Astrocyte of the spinal cord (primary cell): ENCODE measurements at regions not wholly inside any gene's neighbourhood (a gene's known extent, or its start where the extent isn't known, plus 50 kb on each side); places are given as distances from the start of the nearest gene placed in this dataset.

Experiments used
- DNase-seq: peaks from one replicate; pipeline ENCODE4 v3.0.0; 2011; ENCODE audit warnings: low read depth, low spot score
- H3K4me3 ChIP-seq: 2 replicates; pipeline ENCODE4 v1.5.1; 2011; ENCODE audit warnings: low read depth, mild to moderate bottlenecking, low read length, moderate library complexity
- CTCF ChIP-seq: IDR thresholded peaks from 2 replicates; pipeline ENCODE4 v1.5.1; 2012; ENCODE audit warnings: low read depth, mild to moderate bottlenecking, low read length, inconsistent platforms
- in situ Hi-C: cut with HindIII; loops from 2 replicates; pipeline ENCODE4 v1.10.0; 2017; ENCODE audit warnings: low sequenced_read_pairs

GRCh38 chr6:44630125-44631028, 242.9 kb downstream of the CDC5L start:
- peak; percentile 84 for DNase-seq
- peak; percentile 83 for TF ChIP-seq CTCF
- in situ Hi-C loops = no loop called here
- H3K4me3 ChIP-seq = no peak overlapping the region

GRCh38 chr6:44631968-44632367, 244.5 kb downstream of the CDC5L start:
- in situ Hi-C loops = no loop called here
- DNase-seq = no peak
- TF ChIP-seq CTCF = no peak
- H3K4me3 ChIP-seq = no peak overlapping the region

GRCh38 chr6:44634321-44634720, 246.8 kb downstream of the CDC5L start:
- in situ Hi-C loops = no loop called here
- no peak for DNase-seq
- no peak for TF ChIP-seq CTCF
- no peak overlapping the region for H3K4me3 ChIP-seq

GRCh38 chr6:44635486-44635885, 248.0 kb downstream of the CDC5L start:
- no peak overlapping the region for H3K4me3 ChIP-seq
- no peak for TF ChIP-seq CTCF
- in situ Hi-C loops = no loop called here
- DNase-seq = no peak

GRCh38 chr6:44636561-44637248, 249.2 kb downstream of the CDC5L start:
- no peak for DNase-seq
- in situ Hi-C loops = no loop called here
- H3K4me3 ChIP-seq = no peak overlapping the region
- no peak for TF ChIP-seq CTCF

GRCh38 chr6:44641344-44642031, 254.0 kb downstream of the CDC5L start:
- H3K4me3 ChIP-seq = no peak overlapping the region
- in situ Hi-C loops = no loop called here
- TF ChIP-seq CTCF = no peak
- peak; percentile 87 for DNase-seq
